ENCODE measurements at regions not wholly inside any gene's neighbourhood (a gene's known extent, or its start where the extent isn't known, plus 50 kb on each side); places are given as distances from the start of the nearest gene placed in this dataset.

- H3K9me3 Mint-ChIP-seq = peaks cover 8% of the 10 kb centered on the region
- H3K27ac Mint-ChIP-seq = no peak overlapping the region
- no peaks in the 10 kb centered on the region for H3K4me1 Mint-ChIP-seq (ENCODE audit: low read depth)
- no peak overlapping the region for H3K4me3 Mint-ChIP-seq
- ChIA-PET POLR2A (no interaction called here), CTCF (no interaction called here)
- H3K27me3 Mint-ChIP-seq = no peaks in the 10 kb centered on the region
- intact Hi-C loops (cut with micrococcal nuclease) = no loop called here
- no peaks in the 10 kb centered on the region for H3K36me3 Mint-ChIP-seq
- DNase-seq = no peak
These were observed 925.4 kb downstream of the GALC start for GRCh38 chr14:87067591-87067990.

- intact Hi-C loops (cut with micrococcal nuclease) = no loop called here
- H3K27ac Mint-ChIP-seq = no peak overlapping the region
- CTCF ChIA-PET = no interaction called here
- no peaks in the 10 kb centered on the region for H3K27me3 Mint-ChIP-seq
- no peak for DNase-seq
- H3K9me3 Mint-ChIP-seq = peaks cover 6% of the 10 kb centered on the region
- POLR2A ChIA-PET = no interaction called here
- H3K36me3 Mint-ChIP-seq = no peaks in the 10 kb centered on the region
- H3K4me3 Mint-ChIP-seq = no peak overlapping the region
- H3K4me1 Mint-ChIP-seq (ENCODE audit: low read depth) = no peaks in the 10 kb centered on the region
These were observed 925.9 kb downstream of the GALC start for GRCh38 chr14:87067061-87067460.

GRCh38 chr14:87066221-87066817, 926.7 kb downstream of the GALC start:
- CTCF ChIA-PET = interaction anchor here (0.6 kb wide), 1 partner anchor 11 kb away, joined by 3 read pairs; no protein-coding TSS in a partner anchor
- intact Hi-C loops (cut with micrococcal nuclease) = no loop called here
- H3K9me3 Mint-ChIP-seq = peaks cover 6% of the 10 kb centered on the region
- DNase-seq = no peak
- H3K27me3 Mint-ChIP-seq = no peaks in the 10 kb centered on the region
- H3K4me3 Mint-ChIP-seq = no peak overlapping the region
- no peaks in the 10 kb centered on the region for H3K36me3 Mint-ChIP-seq
- POLR2A ChIA-PET = no interaction called here
- no peaks in the 10 kb centered on the region for H3K4me1 Mint-ChIP-seq (ENCODE audit: low read depth)
- no peak overlapping the region for H3K27ac Mint-ChIP-seq

GRCh38 chr14:87065366-87065765, 927.6 kb downstream of the GALC start:
- no peak overlapping the region for H3K4me3 Mint-ChIP-seq
- no peak overlapping the region for H3K27ac Mint-ChIP-seq
- intact Hi-C loops (cut with micrococcal nuclease) = no loop called here
- no peak for DNase-seq
- H3K4me1 Mint-ChIP-seq (ENCODE audit: low read depth) = no peaks in the 10 kb centered on the region
- H3K36me3 Mint-ChIP-seq = no peaks in the 10 kb centered on the region
- H3K9me3 Mint-ChIP-seq = peaks cover 6% of the 10 kb centered on the region
- POLR2A ChIA-PET = no interaction called here
- CTCF ChIA-PET = no interaction called here
- H3K27me3 Mint-ChIP-seq = no peaks in the 10 kb centered on the region

- peaks cover 2% of the 10 kb centered on the region for H3K9me3 Mint-ChIP-seq
- H3K27me3 Mint-ChIP-seq = no peaks in the 10 kb centered on the region
- CTCF ChIA-PET = no interaction called here
- no peaks in the 10 kb centered on the region for H3K36me3 Mint-ChIP-seq
- H3K4me3 Mint-ChIP-seq = no peak overlapping the region
- no peak overlapping the region for H3K27ac Mint-ChIP-seq
- POLR2A ChIA-PET = no interaction called here
- no peaks in the 10 kb centered on the region for H3K4me1 Mint-ChIP-seq (ENCODE audit: low read depth)
- intact Hi-C loops (cut with micrococcal nuclease) = no loop called here
- no peak for DNase-seq
These were observed 929.8 kb downstream of the GALC start for GRCh38 chr14:87063181-87063580.

GRCh38 chr14:87060405-87060804, 932.6 kb downstream of the GALC start:
- H3K27me3 Mint-ChIP-seq = no peaks in the 10 kb centered on the region
- H3K4me3 Mint-ChIP-seq = no peak overlapping the region

GRCh38 chr14:87059060-87059839, 933.7 kb downstream of the GALC start:
- H3K4me3 Mint-ChIP-seq = no peak overlapping the region
- no peaks in the 10 kb centered on the region for H3K4me1 Mint-ChIP-seq (ENCODE audit: low read depth)
- CTCF ChIA-PET = no interaction called here
- no peaks in the 10 kb centered on the region for H3K36me3 Mint-ChIP-seq
- no peak overlapping the region for H3K27ac Mint-ChIP-seq
- H3K27me3 Mint-ChIP-seq = no peaks in the 10 kb centered on the region
- DNase-seq = no peak
- intact Hi-C loops (cut with micrococcal nuclease) = no loop called here
- POLR2A ChIA-PET = no interaction called here
- no peaks in the 10 kb centered on the region for H3K9me3 Mint-ChIP-seq

More at GRCh38 chr14:87060405-87060804, 932.6 kb downstream of the GALC start:
- Mint-ChIP-seq H3K9me3 (no peaks in the 10 kb centered on the region), H3K27ac (no peak overlapping the region), H3K36me3 (no peaks in the 10 kb centered on the region), H3K4me1 (ENCODE audit: low read depth) (no peaks in the 10 kb centered on the region)
- POLR2A ChIA-PET = no interaction called here
- CTCF ChIA-PET = no interaction called here
- intact Hi-C loops (cut with micrococcal nuclease) = no loop called here
- no peak for DNase-seq

GRCh38 chr14:87055007-87055406, 938.0 kb downstream of the GALC start:
- Mint-ChIP-seq H3K9me3 (no peaks in the 10 kb centered on the region), H3K36me3 (no peaks in the 10 kb centered on the region)
- POLR2A ChIA-PET = no interaction called here

GRCh38 chr14:87052646-87053225, 940.2 kb downstream of the GALC start:
- Mint-ChIP-seq H3K27ac (no peak overlapping the region), H3K27me3 (no peaks in the 10 kb centered on the region), H3K9me3 (no peaks in the 10 kb centered on the region), H3K36me3 (no peaks in the 10 kb centered on the region), H3K4me1 (ENCODE audit: low read depth) (no peaks in the 10 kb centered on the region), H3K4me3 (no peak overlapping the region)
- ChIA-PET CTCF (no interaction called here), POLR2A (no interaction called here)
- no peak for DNase-seq
- intact Hi-C loops (cut with micrococcal nuclease) = no loop called here

More at GRCh38 chr14:87055007-87055406, 938.0 kb downstream of the GALC start:
- CTCF ChIA-PET = interaction anchor here (0.6 kb wide), 1 partner anchor 11 kb away, joined by 3 read pairs; no protein-coding TSS in a partner anchor
- Mint-ChIP-seq H3K27ac (no peak overlapping the region), H3K27me3 (no peaks in the 10 kb centered on the region), H3K4me3 (no peak overlapping the region), H3K4me1 (ENCODE audit: low read depth) (no peaks in the 10 kb centered on the region)
- intact Hi-C loops (cut with micrococcal nuclease) = no loop called here
- no peak for DNase-seq

- Mint-ChIP-seq H3K4me1 (ENCODE audit: low read depth) (no peaks in the 10 kb centered on the region), H3K27ac (no peak overlapping the region), H3K4me3 (no peak overlapping the region), H3K36me3 (no peaks in the 10 kb centered on the region), H3K9me3 (no peaks in the 10 kb centered on the region), H3K27me3 (no peaks in the 10 kb centered on the region)
- ChIA-PET CTCF (no interaction called here), POLR2A (no interaction called here)
- intact Hi-C loops (cut with micrococcal nuclease) = no loop called here
- DNase-seq = no peak
These were observed 942.6 kb downstream of the GALC start for GRCh38 chr14:87050421-87050820.

GRCh38 chr14:87049950-87050349, 943.0 kb downstream of the GALC start:
- H3K4me3 Mint-ChIP-seq = no peak overlapping the region
- peak; percentile 11 for DNase-seq
- ChIA-PET CTCF (no interaction called here), POLR2A (no interaction called here)
- no peak overlapping the region for H3K27ac Mint-ChIP-seq
- H3K27me3 Mint-ChIP-seq = no peaks in the 10 kb centered on the region
- H3K36me3 Mint-ChIP-seq = no peaks in the 10 kb centered on the region
- intact Hi-C loops (cut with micrococcal nuclease) = no loop called here
- no peaks in the 10 kb centered on the region for H3K4me1 Mint-ChIP-seq (ENCODE audit: low read depth)
- H3K9me3 Mint-ChIP-seq = no peaks in the 10 kb centered on the region

- no peaks in the 10 kb centered on the region for H3K36me3 Mint-ChIP-seq
- intact Hi-C loops (cut with micrococcal nuclease) = no loop called here
- no peak overlapping the region for H3K4me3 Mint-ChIP-seq
- no peaks in the 10 kb centered on the region for H3K4me1 Mint-ChIP-seq (ENCODE audit: low read depth)
- ChIA-PET POLR2A (no interaction called here), CTCF (no interaction called here)
- H3K27ac Mint-ChIP-seq = no peak overlapping the region
- no peaks in the 10 kb centered on the region for H3K27me3 Mint-ChIP-seq
- DNase-seq = no peak
- no peaks in the 10 kb centered on the region for H3K9me3 Mint-ChIP-seq
These were observed 946.0 kb downstream of the GALC start for GRCh38 chr14:87046960-87047359.

- H3K27ac Mint-ChIP-seq = no peak overlapping the region
- intact Hi-C loops (cut with micrococcal nuclease) = no loop called here
- no peaks in the 10 kb centered on the region for H3K4me1 Mint-ChIP-seq (ENCODE audit: low read depth)
- no peaks in the 10 kb centered on the region for H3K9me3 Mint-ChIP-seq
- H3K36me3 Mint-ChIP-seq = no peaks in the 10 kb centered on the region
- H3K27me3 Mint-ChIP-seq = no peaks in the 10 kb centered on the region
- POLR2A ChIA-PET = no interaction called here
- CTCF ChIA-PET = no interaction called here
- DNase-seq = no peak
- no peak overlapping the region for H3K4me3 Mint-ChIP-seq
These were observed 947.0 kb downstream of the GALC start for GRCh38 chr14:87045956-87046355.
